Activated B cell treated with CpG ODN at 0.5 μM for 24 hours (primary cell): ENCODE measurements at regions not wholly inside any gene's neighbourhood (a gene's known extent, or its start where the extent isn't known, plus 50 kb on each side); places are given as distances from the start of the nearest gene placed in this dataset.

Experiments
- ATAC-seq: fragments of 200-7000 bp; cut with Tn5 transposase; one replicate; pipeline ENCODE4 v1.10.0; 2021; ENCODE audit warnings: low read depth, mild to moderate bottlenecking, moderate library complexity
- CTCF ChIA-PET: fragments of 350-600 bp; sonication (Branson Sonifier 250); formaldehyde crosslinking; loops from one replicate; lab custom pipeline; 2021; ENCODE audit warnings: antibody characterized with exemption; lab: Charles Lee
- POLR2A ChIA-PET: fragments of 350-600 bp; sonication (Branson Sonifier 250); formaldehyde crosslinking; loops from one replicate; lab custom pipeline; 2021; ENCODE audit warnings: antibody characterized with exemption; lab: Charles Lee
- DNase-seq: peaks from one replicate; pipeline ENCODE4 v3.0.0; 2022
- H3K27ac Mint-ChIP-seq: one replicate; pipeline ENCODE4 v1.8.0; 2020; ENCODE audit warnings: mixed read lengths
- H3K27me3 Mint-ChIP-seq: one replicate; pipeline ENCODE4 v1.8.0; 2021; ENCODE audit warnings: mixed read lengths
- H3K36me3 Mint-ChIP-seq: one replicate; pipeline ENCODE4 v1.8.0; 2021; ENCODE audit warnings: low read depth, mixed read lengths
- H3K4me1 Mint-ChIP-seq: one replicate; pipeline ENCODE4 v1.8.0; 2021; ENCODE audit warnings: mixed read lengths
- H3K4me3 Mint-ChIP-seq: one replicate; pipeline ENCODE4 v1.8.0; 2020; ENCODE audit warnings: mild to moderate bottlenecking, mixed read lengths
- H3K9me3 Mint-ChIP-seq: one replicate; pipeline ENCODE4 v1.8.0; 2020; ENCODE audit warnings: mixed read lengths
- intact Hi-C: fragments of 100-400 bp; cut with micrococcal nuclease; formaldehyde crosslinking; loops from one replicate; pipeline ENCODE4 v1.15.1; 2024
- TF ChIP-seq, protein P1 (sequence below): fragments of 200-600 bp; IDR thresholded peaks from one replicate; pipeline ENCODE4 v1.8.0; 2022; ENCODE audit warnings: antibody characterized with exemption, mild to moderate bottlenecking

DNA sequence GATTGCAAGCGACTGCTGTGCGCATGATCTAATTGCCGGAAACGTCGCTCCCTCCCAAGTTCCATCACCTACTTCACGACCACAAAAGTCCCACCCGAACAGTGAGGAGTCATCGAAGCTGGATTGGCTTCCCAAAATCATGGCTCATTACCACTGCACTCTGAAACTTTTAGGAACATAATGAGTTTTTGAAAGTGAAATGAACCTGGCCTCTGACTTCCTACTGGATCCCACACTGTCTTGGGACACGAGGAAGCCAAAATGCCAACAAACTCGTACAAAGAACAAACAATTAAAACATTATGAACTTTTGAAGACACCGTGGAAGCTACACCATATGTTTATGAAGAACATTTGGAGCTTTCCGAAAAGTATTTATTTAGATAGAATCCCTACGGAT lies 334.8 kb upstream of the TMPO start:
- CTCF ChIA-PET: no interaction called here
- Mint-ChIP-seq H3K4me3 (no peak overlapping the region), H3K27me3 (no peaks in the 10 kb centered on the region), H3K4me1 (no peaks in the 10 kb centered on the region), H3K36me3 (no peaks in the 10 kb centered on the region), H3K27ac (no peak overlapping the region), H3K9me3 (no peaks in the 10 kb centered on the region)
- DNase-seq (no peak), ATAC-seq (no peak)
- POLR2A ChIA-PET: no interaction called here
- TF ChIP-seq, protein P1, sequence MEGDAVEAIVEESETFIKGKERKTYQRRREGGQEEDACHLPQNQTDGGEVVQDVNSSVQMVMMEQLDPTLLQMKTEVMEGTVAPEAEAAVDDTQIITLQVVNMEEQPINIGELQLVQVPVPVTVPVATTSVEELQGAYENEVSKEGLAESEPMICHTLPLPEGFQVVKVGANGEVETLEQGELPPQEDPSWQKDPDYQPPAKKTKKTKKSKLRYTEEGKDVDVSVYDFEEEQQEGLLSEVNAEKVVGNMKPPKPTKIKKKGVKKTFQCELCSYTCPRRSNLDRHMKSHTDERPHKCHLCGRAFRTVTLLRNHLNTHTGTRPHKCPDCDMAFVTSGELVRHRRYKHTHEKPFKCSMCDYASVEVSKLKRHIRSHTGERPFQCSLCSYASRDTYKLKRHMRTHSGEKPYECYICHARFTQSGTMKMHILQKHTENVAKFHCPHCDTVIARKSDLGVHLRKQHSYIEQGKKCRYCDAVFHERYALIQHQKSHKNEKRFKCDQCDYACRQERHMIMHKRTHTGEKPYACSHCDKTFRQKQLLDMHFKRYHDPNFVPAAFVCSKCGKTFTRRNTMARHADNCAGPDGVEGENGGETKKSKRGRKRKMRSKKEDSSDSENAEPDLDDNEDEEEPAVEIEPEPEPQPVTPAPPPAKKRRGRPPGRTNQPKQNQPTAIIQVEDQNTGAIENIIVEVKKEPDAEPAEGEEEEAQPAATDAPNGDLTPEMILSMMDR: no peak
- intact Hi-C loops: no loop called here

DNA sequence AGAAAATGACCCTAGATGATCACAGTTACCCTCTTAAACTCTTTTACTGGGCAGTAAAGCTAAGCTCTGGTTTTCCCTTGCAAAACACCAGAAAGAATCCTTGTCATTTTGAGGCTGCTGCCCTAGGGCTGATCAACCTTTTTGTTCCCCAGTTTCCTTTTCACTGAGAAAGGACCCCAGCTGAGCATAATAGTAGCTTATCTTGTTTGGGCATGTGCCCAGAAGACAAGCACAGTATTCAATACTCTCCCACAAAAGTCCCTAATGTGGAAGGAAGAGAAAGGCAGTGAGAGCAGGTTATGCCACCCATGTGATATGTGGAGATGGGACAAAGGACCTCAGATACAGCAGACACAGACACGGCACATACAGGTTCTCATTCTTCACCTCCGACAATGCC lies 332.6 kb upstream of the TMPO start:
- no peak overlapping the region for H3K27ac Mint-ChIP-seq
- no peak for ATAC-seq
- DNase-seq: no peak
- no peaks in the 10 kb centered on the region for H3K27me3 Mint-ChIP-seq
- intact Hi-C loops: no loop called here
- H3K4me1 Mint-ChIP-seq: no peaks in the 10 kb centered on the region
- H3K4me3 Mint-ChIP-seq: no peak overlapping the region
- POLR2A ChIA-PET: no interaction called here
- H3K9me3 Mint-ChIP-seq: no peaks in the 10 kb centered on the region
- CTCF ChIA-PET: no interaction called here
- TF ChIP-seq, protein P1: no peak
- no peaks in the 10 kb centered on the region for H3K36me3 Mint-ChIP-seq

DNA sequence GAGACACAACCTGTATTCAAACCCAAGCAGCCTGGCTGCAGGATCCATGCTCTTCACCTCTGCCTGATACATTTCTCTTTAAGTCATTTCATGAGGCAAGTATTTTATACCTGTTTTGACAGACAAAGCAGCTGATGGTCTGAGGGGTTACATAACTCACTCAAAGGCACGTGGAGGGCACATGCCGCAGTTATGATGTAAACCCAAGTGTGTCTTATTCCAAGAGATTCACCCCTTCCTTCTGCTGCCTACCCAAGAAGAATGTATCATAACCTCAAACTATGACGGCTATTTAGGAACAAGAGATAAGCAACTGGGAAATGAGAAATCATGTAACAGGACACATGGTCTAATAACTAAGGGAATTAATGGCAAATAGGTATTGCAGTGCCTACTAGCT lies 329.8 kb upstream of the TMPO start:
- TF ChIP-seq, protein P1: no peak
- intact Hi-C loops: no loop called here
- Mint-ChIP-seq H3K36me3 (no peaks in the 10 kb centered on the region), H3K4me3 (no peak overlapping the region), H3K27me3 (no peaks in the 10 kb centered on the region), H3K27ac (no peak overlapping the region), H3K9me3 (no peaks in the 10 kb centered on the region), H3K4me1 (no peaks in the 10 kb centered on the region)
- ChIA-PET CTCF (no interaction called here), POLR2A (no interaction called here)
- DNase-seq (no peak), ATAC-seq (no peak)

DNA sequence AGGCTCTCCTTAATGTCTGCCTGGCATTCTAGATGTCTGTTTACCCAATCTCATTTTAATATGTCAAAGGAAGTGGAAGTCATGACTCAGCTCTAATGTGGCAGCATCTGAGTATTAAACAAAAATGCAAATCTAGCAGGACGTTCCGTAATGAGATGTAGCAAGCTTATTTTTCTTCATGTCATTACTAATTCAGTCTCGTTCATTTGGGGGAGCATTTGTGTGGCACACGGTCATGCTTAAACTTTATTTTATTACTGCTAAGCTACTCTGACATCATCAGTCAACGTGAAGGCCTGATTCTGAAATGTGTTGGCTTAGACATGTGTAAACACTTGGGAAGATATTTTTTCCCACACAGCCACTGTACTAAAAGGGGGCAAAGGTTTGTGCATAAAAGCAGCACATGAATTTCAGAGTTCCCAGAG lies 326.7 kb upstream of the TMPO start:
- intact Hi-C loops: no loop called here
- CTCF ChIA-PET: no interaction called here
- no peaks in the 10 kb centered on the region for H3K36me3 Mint-ChIP-seq
- no peaks in the 10 kb centered on the region for H3K9me3 Mint-ChIP-seq
- no peak overlapping the region for H3K27ac Mint-ChIP-seq
- TF ChIP-seq, protein P1: no peak
- no peak for ATAC-seq
- H3K4me3 Mint-ChIP-seq: no peak overlapping the region
- POLR2A ChIA-PET: no interaction called here
- peaks cover 1% of the 10 kb centered on the region for H3K27me3 Mint-ChIP-seq
- no peak for DNase-seq
- no peaks in the 10 kb centered on the region for H3K4me1 Mint-ChIP-seq

DNA sequence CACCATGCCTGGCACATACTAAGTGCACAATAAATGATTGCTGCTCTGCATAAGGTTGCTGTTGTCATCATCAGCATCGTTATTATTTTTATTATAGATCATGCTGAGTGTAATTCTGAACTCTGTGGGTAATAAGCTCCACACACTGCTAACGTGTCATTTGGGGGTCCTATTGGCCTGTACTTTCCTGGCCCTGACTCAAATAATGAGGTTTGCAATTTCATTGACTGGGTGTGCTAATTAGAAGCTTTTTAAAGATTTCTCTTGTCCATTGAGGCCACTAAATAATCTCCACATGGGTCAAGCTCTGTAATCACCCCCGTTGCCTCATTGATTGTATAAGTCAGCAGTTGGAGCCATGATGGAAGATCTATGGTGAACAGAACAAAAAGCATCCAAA lies 320.8 kb upstream of the TMPO start:
- intact Hi-C loops: no loop called here
- no peak overlapping the region for H3K4me3 Mint-ChIP-seq
- H3K27ac Mint-ChIP-seq: no peak overlapping the region
- ChIA-PET CTCF (no interaction called here), POLR2A (no interaction called here)
- DNase-seq (no peak), ATAC-seq (no peak)
- H3K9me3 Mint-ChIP-seq: no peaks in the 10 kb centered on the region
- H3K36me3 Mint-ChIP-seq: no peaks in the 10 kb centered on the region
- TF ChIP-seq, protein P1: no peak
- peaks cover 1% of the 10 kb centered on the region for H3K27me3 Mint-ChIP-seq
- no peaks in the 10 kb centered on the region for H3K4me1 Mint-ChIP-seq
